ENCODE measurements at regions not wholly inside any gene's neighbourhood (a gene's known extent, or its start where the extent isn't known, plus 50 kb on each side); places are given as distances from the start of the nearest gene placed in this dataset.

- Mint-ChIP-seq H3K9me3 (no peaks in the 10 kb centered on the region), H3K4me3 (no peak overlapping the region), H3K27ac (no peak overlapping the region), H3K36me3 (ENCODE audit: low read depth) (no peaks in the 10 kb centered on the region), H3K27me3 (ENCODE audit: insufficient read depth) (no peaks in the 10 kb centered on the region), H3K4me1 (no peaks in the 10 kb centered on the region)
- Histone ChIP-seq H3K9me3 (ENCODE audit: control insufficient read depth, low read length) (no peaks in the 10 kb centered on the region), H3K36me3 (ENCODE audit: control insufficient read depth, insufficient read depth, low read length) (no peaks in the 10 kb centered on the region), H3K4me3 (ENCODE audit: low read length) (no peak overlapping the region), H3K27me3 (ENCODE audit: control insufficient read depth, insufficient read depth, low read length, poor library complexity, severe bottlenecking) (no peaks in the 10 kb centered on the region), H3K4me1 (ENCODE audit: control insufficient read depth, insufficient read depth, low read length) (no peaks in the 10 kb centered on the region), H3K9ac (ENCODE audit: extremely low read depth, low read length, poor library complexity, severe bottlenecking) (no peak overlapping the region), H3K27ac (ENCODE audit: low read depth, low read length) (no peak overlapping the region)
- no peak for TF ChIP-seq CTCF (conservative IDR thresholded peaks at IDR 0.05)
- DNase-seq, result no peak
- 92 to 100% methylated on average over 1 to 2 of the region's 2 CpGs for WGBS, 2 experiments (ENCODE audit: insufficient coverage in 1 of 2, insufficient read length in 1 of 2)
Measured at GRCh38 chr6:48670546-48670945, 559.5 kb upstream of the PTCHD4 start.

- Histone ChIP-seq H3K36me3 (ENCODE audit: control insufficient read depth, insufficient read depth, low read length) (no peaks in the 10 kb centered on the region), H3K4me1 (ENCODE audit: control insufficient read depth, insufficient read depth, low read length) (no peaks in the 10 kb centered on the region), H3K9me3 (ENCODE audit: control insufficient read depth, low read length) (no peaks in the 10 kb centered on the region), H3K4me3 (ENCODE audit: low read length) (no peak overlapping the region), H3K9ac (ENCODE audit: extremely low read depth, low read length, poor library complexity, severe bottlenecking) (no peak overlapping the region), H3K27me3 (ENCODE audit: control insufficient read depth, insufficient read depth, low read length, poor library complexity, severe bottlenecking) (no peaks in the 10 kb centered on the region), H3K27ac (ENCODE audit: low read depth, low read length) (no peak overlapping the region)
- DNase-seq, result no peak
- no peaks in the 10 kb centered on the region for H3K9me3 Mint-ChIP-seq
- no peak for TF ChIP-seq CTCF (conservative IDR thresholded peaks at IDR 0.05)
- H3K27me3 Mint-ChIP-seq (ENCODE audit: insufficient read depth), result no peaks in the 10 kb centered on the region
- no peaks in the 10 kb centered on the region for H3K36me3 Mint-ChIP-seq (ENCODE audit: low read depth)
- WGBS, 2 experiments (ENCODE audit: insufficient coverage in 1 of 2, insufficient read length in 1 of 2), result 92% methylated on average over 2 of the region's 2 CpGs; no CpG with 5 or more reads in 1 of the 2 experiments
- H3K4me1 Mint-ChIP-seq, result no peaks in the 10 kb centered on the region
- no peak overlapping the region for H3K27ac Mint-ChIP-seq
- H3K4me3 Mint-ChIP-seq, result no peak overlapping the region
Measured at GRCh38 chr6:48667797-48668196, 556.8 kb upstream of the PTCHD4 start.

- no peak for TF ChIP-seq CTCF (conservative IDR thresholded peaks at IDR 0.05)
- 88 to 100% methylated on average over 1 to 3 of the region's 3 CpGs for WGBS, 2 experiments (ENCODE audit: insufficient coverage in 1 of 2, insufficient read length in 1 of 2)
- Mint-ChIP-seq H3K4me1 (no peaks in the 10 kb centered on the region), H3K36me3 (ENCODE audit: low read depth) (no peaks in the 10 kb centered on the region), H3K4me3 (no peak overlapping the region), H3K27ac (no peak overlapping the region), H3K27me3 (ENCODE audit: insufficient read depth) (no peaks in the 10 kb centered on the region), H3K9me3 (no peaks in the 10 kb centered on the region)
- Histone ChIP-seq H3K36me3 (ENCODE audit: control insufficient read depth, insufficient read depth, low read length) (no peaks in the 10 kb centered on the region), H3K4me3 (ENCODE audit: low read length) (no peak overlapping the region), H3K27ac (ENCODE audit: low read depth, low read length) (peak overlapping the region; percentile 79), H3K9me3 (ENCODE audit: control insufficient read depth, low read length) (no peaks in the 10 kb centered on the region), H3K9ac (ENCODE audit: extremely low read depth, low read length, poor library complexity, severe bottlenecking) (no peak overlapping the region), H3K27me3 (ENCODE audit: control insufficient read depth, insufficient read depth, low read length, poor library complexity, severe bottlenecking) (no peaks in the 10 kb centered on the region), H3K4me1 (ENCODE audit: control insufficient read depth, insufficient read depth, low read length) (no peaks in the 10 kb centered on the region)
- no peak for DNase-seq
Measured at GRCh38 chr6:48664826-48665225, 553.8 kb upstream of the PTCHD4 start.

All from endodermal cell (in vitro differentiated cells).